HCT116 (cell line): ENCODE measurements at regions not wholly inside any gene's neighbourhood (a gene's known extent, or its start where the extent isn't known, plus 50 kb on each side); places are given as distances from the start of the nearest gene placed in this dataset.

Source experiments
- ATAC-seq: fragments of 200-7000 bp; cut with Tn5 transposase; 2 replicates; pipeline ENCODE4 v1.9.1; 2020; ENCODE audit warnings: mild to moderate bottlenecking, moderate library complexity
- BruUV-seq: library from RNA; stranded (reverse); fragments of 400-500 nt; replicated peaks from 2 replicates; lab custom pipeline; 2021; lab: Mats Ljungman, UMichigan
- CTCF ChIA-PET: fragments of 300-600 bp; sonication (Branson Sonifier 250); formaldehyde crosslinking; loops from one replicate; lab custom pipeline; 2021; ENCODE audit warnings: antibody characterized with exemption; lab: Charles Lee
- POLR2A ChIA-PET: fragments of 300-600, 350-600 bp; sonication (Branson Sonifier 250); formaldehyde crosslinking; loops from one replicate; lab custom pipeline; 2021; ENCODE audit warnings: antibody characterized with exemption; lab: Charles Lee
- RAD21 ChIA-PET, 2 experiments: fragments of 300-600 bp; sonication (Branson Sonifier 250); formaldehyde crosslinking; loops; one replicate each; lab custom pipeline; 2023; ENCODE audit warnings: low total read pairs in 2 of 2; ENCODE audit not compliant: uncharacterized antibody in 2 of 2, unreplicated experiment in 2 of 2, low non-redundant PET in 1 of 2; lab: Charles Lee
- DNase-seq: peaks from one replicate; pipeline ENCODE4 v3.0.0-alpha.2; 2010; ENCODE audit warnings: low read depth, low spot score
- H2AFZ ChIP-seq: fragments of 200-600 bp; shearing (Covaris generic), sonication (generic); 2 replicates; pipeline ENCODE4 v1.6.1; 2017; ENCODE audit warnings: low read depth, mixed run types, mixed read lengths, antibody characterized with exemption, low read length; ENCODE audit not compliant: poor library complexity, severe bottlenecking
- H3K27ac ChIP-seq: 2 replicates; pipeline ENCODE4 v1.5.1; 2012; ENCODE audit warnings: low read depth, low read length
- H3K27me3 ChIP-seq: fragments of 200-600 bp; sonication (generic); 2 replicates; pipeline ENCODE4 v1.6.1; 2016; ENCODE audit warnings: mixed run types, low read length, mixed read lengths; ENCODE audit not compliant: insufficient read depth
- H3K36me3 ChIP-seq, 2 experiments: fragments of 200-500 bp in 1 of 2; fragments of 200-600 bp in 1 of 2; sonication (Bioruptor generic) in 1 of 2; sonication (generic) in 1 of 2; 2 replicates each; pipeline versions ENCODE4 v1.5.1 to v1.6.1; 2014 to 2016; ENCODE audit warnings: low read length in 2 of 2, inconsistent platforms in 1 of 2, mixed read lengths in 1 of 2, mixed run types in 1 of 2; ENCODE audit not compliant: insufficient read depth in 2 of 2, control insufficient read depth in 1 of 2
- H3K4me1 ChIP-seq, 2 experiments: fragments of 200-600 bp in 1 of 2; sonication (generic) in 1 of 2; 2 replicates each; pipeline versions ENCODE4 v1.5.1 to v1.6.1; 2012 to 2017; ENCODE audit warnings: low read length in 2 of 2, inconsistent platforms in 1 of 2, mild to moderate bottlenecking in 1 of 2, mixed read lengths in 1 of 2, mixed run types in 1 of 2, moderate library complexity in 1 of 2; ENCODE audit not compliant: insufficient read depth in 2 of 2, control insufficient read depth in 1 of 2
- H3K4me2 ChIP-seq: fragments of 200-600 bp; sonication (generic); 2 replicates; pipeline ENCODE4 v1.6.1; 2017; ENCODE audit warnings: mixed run types, low read length, mixed read lengths
- H3K4me3 ChIP-seq, 2 experiments: fragments of 200-600 bp in 1 of 2; sonication (generic) in 1 of 2; replicated peaks in 1 of 2; 2 replicates each; pipeline ENCODE4 v1.5.1; 2011 to 2016; ENCODE audit warnings: low read length in 2 of 2, control low read depth in 1 of 2, low read depth in 1 of 2, mild to moderate bottlenecking in 1 of 2, mixed read lengths in 1 of 2, mixed run types in 1 of 2
- H3K79me2 ChIP-seq: fragments of 200-600 bp; sonication (generic); 2 replicates; pipeline ENCODE4 v1.6.1; 2017; ENCODE audit warnings: mild to moderate bottlenecking, mixed run types, low read length, moderate library complexity, mixed read lengths; ENCODE audit not compliant: insufficient read depth
- H3K9ac ChIP-seq: fragments of 200-600 bp; sonication (generic); 2 replicates; pipeline ENCODE4 v1.6.1; 2016; ENCODE audit warnings: low read length, mixed read lengths
- H3K9me2 ChIP-seq: fragments of 200-600 bp; sonication (generic), shearing (Covaris generic); 2 replicates; pipeline ENCODE4 v1.6.1; 2017; ENCODE audit warnings: mixed run types, mild to moderate bottlenecking, moderate library complexity; ENCODE audit not compliant: insufficient read depth
- H3K9me3 ChIP-seq, 2 experiments: fragments of 200-500 bp in 1 of 2; fragments of 200-600 bp in 1 of 2; sonication (Bioruptor generic) in 1 of 2; sonication (generic) in 1 of 2; 2 replicates each; pipeline ENCODE4 v1.6.1; 2014 to 2017; ENCODE audit warnings: low read length in 2 of 2, mixed read lengths in 2 of 2, inconsistent platforms in 1 of 2, low read depth in 1 of 2, mild to moderate bottlenecking in 1 of 2, mixed run types in 1 of 2, moderate library complexity in 1 of 2; ENCODE audit not compliant: control insufficient read depth in 1 of 2, insufficient read depth in 1 of 2
- H4K20me1 ChIP-seq: fragments of 200-600 bp; sonication (generic), shearing (Covaris generic); 2 replicates; pipeline ENCODE4 v1.6.1; 2017; ENCODE audit warnings: mixed run types, mild to moderate bottlenecking, moderate library complexity; ENCODE audit not compliant: insufficient read depth
- CEBPB ChIP-seq: IDR thresholded peaks from 2 replicates; pipeline ENCODE4 v1.6.1; 2012; ENCODE audit warnings: low read depth
- EGR1 ChIP-seq: IDR thresholded peaks from 2 replicates; pipeline ENCODE4 v1.6.1; 2012; ENCODE audit warnings: low read depth
- ELF1 ChIP-seq: IDR thresholded peaks from 2 replicates; pipeline ENCODE4 v1.6.1; 2012; ENCODE audit warnings: low read depth, borderline replicate concordance
- EZH2phosphoT487 ChIP-seq: fragments of 200-600 bp; IDR thresholded peaks from 2 replicates; pipeline ENCODE4 v1.6.1; 2018; ENCODE audit warnings: antibody characterized with exemption, borderline replicate concordance
- POLR2A ChIP-seq: IDR thresholded peaks from 2 replicates; pipeline ENCODE4 v1.7.0; 2011; ENCODE audit warnings: borderline replicate concordance; ENCODE audit not compliant: insufficient read depth, insufficient read length; ENCODE audit errors: extremely low read depth
- POLR2AphosphoS5 ChIP-seq: IDR thresholded peaks from 2 replicates; pipeline ENCODE4 v1.6.1; 2011; ENCODE audit warnings: mild to moderate bottlenecking, low read depth, low read length, moderate library complexity
- TCF7L2 ChIP-seq: IDR thresholded peaks from 2 replicates; pipeline ENCODE4 v1.7.0; 2011; ENCODE audit warnings: borderline replicate concordance, inconsistent platforms; ENCODE audit not compliant: insufficient read depth, insufficient read length; ENCODE audit errors: extremely low read depth
- ZNF274 ChIP-seq: fragments of 200-500 bp; sonication (Bioruptor generic); IDR thresholded peaks from 2 replicates; pipeline ENCODE4 v1.6.1; 2014; ENCODE audit warnings: mild to moderate bottlenecking, low read depth, low read length, inconsistent platforms
- intact Hi-C: fragments of 100-400 bp; cut with micrococcal nuclease; formaldehyde crosslinking; loops from 2 replicates; pipeline ENCODE4 v1.10.0; 2022
- TF ChIP-seq, protein P1 (sequence below): IDR thresholded peaks from 2 replicates; pipeline ENCODE4 v1.6.1; 2012; ENCODE audit warnings: low read depth
- TF ChIP-seq, protein P2 (sequence below): IDR thresholded peaks from 2 replicates; pipeline ENCODE4 v1.6.1; 2011; ENCODE audit warnings: mild to moderate bottlenecking, low read length, moderate library complexity; ENCODE audit not compliant: insufficient replicate concordance; ENCODE audit errors: extremely low read depth

DNA sequence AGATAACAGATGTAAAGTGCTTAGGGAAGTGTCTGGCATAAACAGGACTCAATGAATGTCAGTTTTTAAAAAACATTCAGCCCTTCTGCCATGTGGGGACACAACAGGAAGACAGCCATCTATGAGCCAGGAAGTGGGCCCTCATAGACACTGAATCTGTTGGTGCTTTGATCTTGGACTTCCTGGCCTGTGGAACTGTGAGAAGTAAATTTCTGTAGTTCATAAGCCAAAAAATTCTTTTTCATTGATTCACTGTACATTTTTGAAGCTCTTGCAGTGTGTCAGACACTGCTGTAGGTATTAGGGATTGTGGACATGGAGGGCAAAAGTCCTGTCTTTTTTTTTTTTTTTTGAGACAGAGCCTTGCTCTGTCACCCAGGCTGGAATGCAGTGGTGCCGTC, 188.6 kb downstream of the HIPK3 start:
- no TSS peak for BruUV-seq
- no peak overlapping the region for H3K4me3 ChIP-seq
- intact Hi-C loops, result no loop called here
- RAD21 ChIA-PET, result interaction anchor here in 1 of 2 experiments (0.7 kb wide), 1 partner anchor 32 kb away, joined by 3 read pairs; no protein-coding TSS in a partner anchor
- H3K4me1 ChIP-seq, result peaks cover 0 to 12% of the 10 kb centered on the region in 2 experiments; a peak in 1 of 4 replicates
- no peaks in the 10 kb centered on the region for H3K9me2 ChIP-seq
- no peaks in the 10 kb centered on the region for H3K36me3 ChIP-seq
- no peak overlapping the region for H3K27ac ChIP-seq
- no peak for TF ChIP-seq POLR2AphosphoS5
- TF ChIP-seq, all 23 proteins: peak for 0
- H3K4me2 ChIP-seq, result no peak overlapping the region
- no peak for DNase-seq
- ChIA-PET POLR2A (no interaction called here), CTCF (no interaction called here)
- no peak for ATAC-seq
- no peaks in the 10 kb centered on the region for H3K9me3 ChIP-seq
- no peaks in the 10 kb centered on the region for H4K20me1 ChIP-seq
- H3K9ac ChIP-seq, result no peak overlapping the region
- H3K79me2 ChIP-seq, result no peaks in the 10 kb centered on the region
- H3K27me3 ChIP-seq, result peaks cover 10% of the 10 kb centered on the region; the same call in 1 of the 2 replicates
- H2AFZ ChIP-seq, result no peak overlapping the region

DNA sequence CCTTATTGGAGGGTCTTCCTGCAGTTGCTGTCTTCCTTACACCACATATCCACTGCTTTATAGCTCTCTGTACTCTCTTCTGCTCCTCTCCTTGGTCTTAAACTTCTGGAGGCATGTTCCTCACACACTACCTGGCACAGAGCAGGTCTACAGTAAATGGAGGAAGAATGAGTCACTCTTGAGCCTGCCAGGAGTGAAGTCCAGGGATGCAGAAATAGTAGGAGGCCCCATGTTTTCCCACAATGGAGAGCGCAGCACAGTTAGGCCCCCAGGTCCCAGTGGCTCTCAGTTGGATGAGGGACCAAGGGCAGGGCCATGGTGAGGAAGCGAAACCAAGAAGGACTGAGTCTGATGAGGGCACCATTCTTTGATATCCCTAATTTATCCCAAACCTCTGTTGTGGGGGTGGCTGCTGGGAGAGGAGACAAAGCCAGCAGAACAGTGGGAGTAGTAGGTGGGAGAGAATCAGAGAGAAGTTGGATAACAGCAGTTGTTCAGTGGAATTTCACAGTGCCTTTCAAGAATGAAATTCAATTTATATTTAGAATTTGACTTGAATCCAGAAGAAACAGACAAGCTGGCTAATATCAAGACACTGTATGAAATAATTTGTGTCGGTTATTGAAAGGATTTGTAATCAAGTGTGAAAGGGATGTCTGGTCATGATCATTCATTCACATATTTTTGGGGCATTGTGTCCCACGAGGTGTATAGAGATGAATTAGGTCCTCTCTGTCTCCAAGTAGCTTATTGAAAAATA, 187.8 kb downstream of the HIPK3 start:
- RAD21 ChIA-PET, result no interaction called here
- Histone ChIP-seq H3K9ac (no peak overlapping the region), H3K9me2 (no peaks in the 10 kb centered on the region), H3K79me2 (no peaks in the 10 kb centered on the region), H3K36me3 (no peaks in the 10 kb centered on the region), H3K27ac (no peak overlapping the region), H3K9me3 (no peaks in the 10 kb centered on the region), H4K20me1 (no peaks in the 10 kb centered on the region), H3K4me3 (no peak overlapping the region), H3K4me2 (no peak overlapping the region), H2AFZ (no peak overlapping the region), H3K27me3 (peaks cover 10% of the 10 kb centered on the region; the same call in 1 of the 2 replicates), H3K4me1 (peaks cover 0 to 12% of the 10 kb centered on the region in 2 experiments; a peak in 1 of 4 replicates)
- intact Hi-C loops, result no loop called here
- CTCF ChIA-PET, result no interaction called here
- no peak for TF ChIP-seq TCF7L2
- TF ChIP-seq, protein P1, sequence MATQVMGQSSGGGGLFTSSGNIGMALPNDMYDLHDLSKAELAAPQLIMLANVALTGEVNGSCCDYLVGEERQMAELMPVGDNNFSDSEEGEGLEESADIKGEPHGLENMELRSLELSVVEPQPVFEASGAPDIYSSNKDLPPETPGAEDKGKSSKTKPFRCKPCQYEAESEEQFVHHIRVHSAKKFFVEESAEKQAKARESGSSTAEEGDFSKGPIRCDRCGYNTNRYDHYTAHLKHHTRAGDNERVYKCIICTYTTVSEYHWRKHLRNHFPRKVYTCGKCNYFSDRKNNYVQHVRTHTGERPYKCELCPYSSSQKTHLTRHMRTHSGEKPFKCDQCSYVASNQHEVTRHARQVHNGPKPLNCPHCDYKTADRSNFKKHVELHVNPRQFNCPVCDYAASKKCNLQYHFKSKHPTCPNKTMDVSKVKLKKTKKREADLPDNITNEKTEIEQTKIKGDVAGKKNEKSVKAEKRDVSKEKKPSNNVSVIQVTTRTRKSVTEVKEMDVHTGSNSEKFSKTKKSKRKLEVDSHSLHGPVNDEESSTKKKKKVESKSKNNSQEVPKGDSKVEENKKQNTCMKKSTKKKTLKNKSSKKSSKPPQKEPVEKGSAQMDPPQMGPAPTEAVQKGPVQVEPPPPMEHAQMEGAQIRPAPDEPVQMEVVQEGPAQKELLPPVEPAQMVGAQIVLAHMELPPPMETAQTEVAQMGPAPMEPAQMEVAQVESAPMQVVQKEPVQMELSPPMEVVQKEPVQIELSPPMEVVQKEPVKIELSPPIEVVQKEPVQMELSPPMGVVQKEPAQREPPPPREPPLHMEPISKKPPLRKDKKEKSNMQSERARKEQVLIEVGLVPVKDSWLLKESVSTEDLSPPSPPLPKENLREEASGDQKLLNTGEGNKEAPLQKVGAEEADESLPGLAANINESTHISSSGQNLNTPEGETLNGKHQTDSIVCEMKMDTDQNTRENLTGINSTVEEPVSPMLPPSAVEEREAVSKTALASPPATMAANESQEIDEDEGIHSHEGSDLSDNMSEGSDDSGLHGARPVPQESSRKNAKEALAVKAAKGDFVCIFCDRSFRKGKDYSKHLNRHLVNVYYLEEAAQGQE, result no peak
- TF ChIP-seq ZNF274, result no peak
- no peak for TF ChIP-seq EGR1
- TF ChIP-seq, protein P2, sequence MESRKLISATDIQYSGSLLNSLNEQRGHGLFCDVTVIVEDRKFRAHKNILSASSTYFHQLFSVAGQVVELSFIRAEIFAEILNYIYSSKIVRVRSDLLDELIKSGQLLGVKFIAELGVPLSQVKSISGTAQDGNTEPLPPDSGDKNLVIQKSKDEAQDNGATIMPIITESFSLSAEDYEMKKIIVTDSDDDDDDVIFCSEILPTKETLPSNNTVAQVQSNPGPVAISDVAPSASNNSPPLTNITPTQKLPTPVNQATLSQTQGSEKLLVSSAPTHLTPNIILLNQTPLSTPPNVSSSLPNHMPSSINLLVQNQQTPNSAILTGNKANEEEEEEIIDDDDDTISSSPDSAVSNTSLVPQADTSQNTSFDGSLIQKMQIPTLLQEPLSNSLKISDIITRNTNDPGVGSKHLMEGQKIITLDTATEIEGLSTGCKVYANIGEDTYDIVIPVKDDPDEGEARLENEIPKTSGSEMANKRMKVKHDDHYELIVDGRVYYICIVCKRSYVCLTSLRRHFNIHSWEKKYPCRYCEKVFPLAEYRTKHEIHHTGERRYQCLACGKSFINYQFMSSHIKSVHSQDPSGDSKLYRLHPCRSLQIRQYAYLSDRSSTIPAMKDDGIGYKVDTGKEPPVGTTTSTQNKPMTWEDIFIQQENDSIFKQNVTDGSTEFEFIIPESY, result no peak
- TF ChIP-seq POLR2A, result no peak
- no peak for TF ChIP-seq CEBPB
- TF ChIP-seq ELF1, result no peak
- TF ChIP-seq EZH2phosphoT487, result no peak
- POLR2A ChIA-PET, result no interaction called here
- DNase-seq (no peak), ATAC-seq (no peak)
- BruUV-seq, result no TSS peak
